ENCODE measurements at regions not wholly inside any gene's neighbourhood (a gene's known extent, or its start where the extent isn't known, plus 50 kb on each side); places are given as distances from the start of the nearest gene placed in this dataset.
A peak's percentile ranks its signal among the peaks of the same experiment; 100 is the strongest.

- TF ChIP-seq ZNF687 (CRISPR knock-in tag; IDR thresholded peaks at IDR 0.05) (peak; percentile 27; the same call in 1 of the 2 replicates), SMAD3 (CRISPR knock-in tag; IDR thresholded peaks at IDR 0.05) (no peak), ZNF414 (CRISPR knock-in tag; IDR thresholded peaks at IDR 0.05) (0 out of 2 replicates have a peak, but pooled peaks have one; percentile 29), RELA (CRISPR knock-in tag; IDR thresholded peaks at IDR 0.05) (no peak)
Measured at GRCh38 chr4:38529189-38530115, 134.5 kb upstream of the KLF3 start (continued).

- in situ Hi-C loops (cut with HindIII; ENCODE audit: extremely low pct_ligation_motif_present, low pct_unique_long_range_greater_than_20kb) (no loop called here), intact Hi-C loops (cut with micrococcal nuclease; ENCODE audit: unreplicated experiment) (no loop called here)
- no peak overlapping the region for H3K4me3 ChIP-seq (replicated peaks in 1 of 3; ENCODE audit: insufficient read depth in 1 of 3, low read depth in 2 of 3, low read length in 3 of 3)
- ChIA-PET CTCF (ENCODE audit: low intra/inter-chr PET ratio, low total read pairs) (no interaction called here), POLR2A (no interaction called here)
- WGBS (ENCODE audit: low lambda C conversion rate), result 83% methylated on average over 1 of the region's 1 CpG
- H3K9me3 ChIP-seq (ENCODE audit: low read length), result no peaks in the 10 kb centered on the region
- FAIRE-seq (no peak), ATAC-seq (no peak), DNase-seq (ENCODE audit: low spot score) (no peak)
- BruUV-seq (replicated peaks), result no TSS peak
- no peak overlapping the region for H3K4me2 ChIP-seq (ENCODE audit: low read depth, low read length)
- H2AFZ ChIP-seq (ENCODE audit: low read length), result no peak overlapping the region
- no peak overlapping the region for H3K9ac ChIP-seq (ENCODE audit: insufficient read depth, low read depth, low read length)
- no peaks in the 10 kb centered on the region for H3K79me2 ChIP-seq (ENCODE audit: insufficient read depth, low read length)
- H3K27ac ChIP-seq (ENCODE audit: extremely low read length, insufficient read depth, low read length), result no peak overlapping the region
- no peaks in the 10 kb centered on the region for H3K36me3 ChIP-seq (replicated peaks in 1 of 2; ENCODE audit: control insufficient read depth in 1 of 2, insufficient read depth in 2 of 2, low read length in 2 of 2)
- peaks cover 56% of the 10 kb centered on the region for H3K4me1 ChIP-seq (ENCODE audit: insufficient read depth, low read length)
- peaks cover 0 to 3% of the 10 kb centered on the region in 2 experiments; a peak in 1 of 5 replicates for H3K27me3 ChIP-seq (ENCODE audit: control insufficient read depth in 1 of 2, insufficient read depth in 2 of 2, low read length in 2 of 2)
- H4K20me1 ChIP-seq (ENCODE audit: insufficient read depth, low read length), result no peaks in the 10 kb centered on the region
- TF ChIP-seq KDM4B (CRISPR knock-in tag; IDR thresholded peaks at IDR 0.05), result no peak
- TF ChIP-seq ZKSCAN1 (IDR thresholded peaks at IDR 0.05; ENCODE audit: low read length), result no peak
- TF ChIP-seq ZNF292 (CRISPR knock-in tag; IDR thresholded peaks at IDR 0.05; ENCODE audit: borderline replicate concordance, low read depth), result no peak
- TF ChIP-seq ZNF251 (CRISPR knock-in tag; IDR thresholded peaks at IDR 0.05), result no peak
- TF ChIP-seq EHMT2 (IDR thresholded peaks at IDR 0.05; ENCODE audit: borderline replicate concordance, low read depth, low read length), result no peak
- TF ChIP-seq TEAD2 (CRISPR knock-in tag; IDR thresholded peaks at IDR 0.05), result no peak
- TF ChIP-seq KLF16 (CRISPR knock-in tag; IDR thresholded peaks at IDR 0.05), result no peak
- no peak for TF ChIP-seq ZNF468 (CRISPR knock-in tag; IDR thresholded peaks at IDR 0.05)
- TF ChIP-seq ZFP90 (CRISPR knock-in tag; IDR thresholded peaks at IDR 0.05; ENCODE audit: borderline replicate concordance), result no peak
- no peak for TF ChIP-seq E2F1 (CRISPR knock-in tag; IDR thresholded peaks at IDR 0.05)
- no peak for TF ChIP-seq RBAK (CRISPR knock-in tag; IDR thresholded peaks at IDR 0.05)
- no peak for TF ChIP-seq ZNF510 (CRISPR knock-in tag; IDR thresholded peaks at IDR 0.05; ENCODE audit: low read depth)
Measured at GRCh38 chr4:38530486-38530885, 133.5 kb upstream of the KLF3 start.
